ENCODE measurements at regions not wholly inside any gene's neighbourhood (a gene's known extent, or its start where the extent isn't known, plus 50 kb on each side); places are given as distances from the start of the nearest gene placed in this dataset.

DNA sequence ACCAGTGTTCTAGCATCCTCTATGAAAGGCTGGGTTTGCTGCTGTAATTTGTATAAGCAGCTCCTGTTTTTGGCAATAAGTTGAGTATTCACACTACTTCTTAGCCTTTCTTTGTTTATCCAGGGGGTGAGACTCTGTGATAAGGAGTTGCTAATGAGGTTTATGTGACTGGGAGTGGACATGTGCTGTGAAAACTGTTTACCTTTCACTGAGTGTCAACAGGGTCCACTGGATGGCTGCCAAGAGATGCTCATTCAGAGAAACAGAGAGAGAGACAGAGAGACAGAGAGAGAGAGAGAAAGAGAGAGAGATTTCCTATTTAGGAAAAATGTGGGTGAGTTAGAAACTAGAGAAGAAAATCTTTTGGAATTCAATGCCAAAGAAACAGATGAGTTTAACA lies 233.9 kb downstream of the CHIC2 start:
- Histone ChIP-seq H3K27ac (no peak overlapping the region), H3K79me2 (ENCODE audit: insufficient read depth, low read depth) (no peaks in the 10 kb centered on the region), H3K36me3 (ENCODE audit: insufficient read depth) (no peaks in the 10 kb centered on the region), H2AFZ (ENCODE audit: low read depth) (no peak overlapping the region), H3K4me2 (no peak overlapping the region), H4K20me1 (ENCODE audit: insufficient read depth) (no peaks in the 10 kb centered on the region), H3K9ac (no peak overlapping the region), H3K4me3 (IDR thresholded peaks at IDR 0.05; ENCODE audit: insufficient read depth, low read depth, low read length) (no peak overlapping the region), H3K27me3 (ENCODE audit: insufficient read depth, low read depth) (no peaks in the 10 kb centered on the region), H3K4me1 (ENCODE audit: low read depth, poor library complexity, severe bottlenecking) (no peaks in the 10 kb centered on the region)
- TF ChIP-seq, protein P1, sequence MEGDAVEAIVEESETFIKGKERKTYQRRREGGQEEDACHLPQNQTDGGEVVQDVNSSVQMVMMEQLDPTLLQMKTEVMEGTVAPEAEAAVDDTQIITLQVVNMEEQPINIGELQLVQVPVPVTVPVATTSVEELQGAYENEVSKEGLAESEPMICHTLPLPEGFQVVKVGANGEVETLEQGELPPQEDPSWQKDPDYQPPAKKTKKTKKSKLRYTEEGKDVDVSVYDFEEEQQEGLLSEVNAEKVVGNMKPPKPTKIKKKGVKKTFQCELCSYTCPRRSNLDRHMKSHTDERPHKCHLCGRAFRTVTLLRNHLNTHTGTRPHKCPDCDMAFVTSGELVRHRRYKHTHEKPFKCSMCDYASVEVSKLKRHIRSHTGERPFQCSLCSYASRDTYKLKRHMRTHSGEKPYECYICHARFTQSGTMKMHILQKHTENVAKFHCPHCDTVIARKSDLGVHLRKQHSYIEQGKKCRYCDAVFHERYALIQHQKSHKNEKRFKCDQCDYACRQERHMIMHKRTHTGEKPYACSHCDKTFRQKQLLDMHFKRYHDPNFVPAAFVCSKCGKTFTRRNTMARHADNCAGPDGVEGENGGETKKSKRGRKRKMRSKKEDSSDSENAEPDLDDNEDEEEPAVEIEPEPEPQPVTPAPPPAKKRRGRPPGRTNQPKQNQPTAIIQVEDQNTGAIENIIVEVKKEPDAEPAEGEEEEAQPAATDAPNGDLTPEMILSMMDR (conservative IDR thresholded peaks at IDR 0.05; ENCODE audit: low read depth, low read length): no peak

DNA sequence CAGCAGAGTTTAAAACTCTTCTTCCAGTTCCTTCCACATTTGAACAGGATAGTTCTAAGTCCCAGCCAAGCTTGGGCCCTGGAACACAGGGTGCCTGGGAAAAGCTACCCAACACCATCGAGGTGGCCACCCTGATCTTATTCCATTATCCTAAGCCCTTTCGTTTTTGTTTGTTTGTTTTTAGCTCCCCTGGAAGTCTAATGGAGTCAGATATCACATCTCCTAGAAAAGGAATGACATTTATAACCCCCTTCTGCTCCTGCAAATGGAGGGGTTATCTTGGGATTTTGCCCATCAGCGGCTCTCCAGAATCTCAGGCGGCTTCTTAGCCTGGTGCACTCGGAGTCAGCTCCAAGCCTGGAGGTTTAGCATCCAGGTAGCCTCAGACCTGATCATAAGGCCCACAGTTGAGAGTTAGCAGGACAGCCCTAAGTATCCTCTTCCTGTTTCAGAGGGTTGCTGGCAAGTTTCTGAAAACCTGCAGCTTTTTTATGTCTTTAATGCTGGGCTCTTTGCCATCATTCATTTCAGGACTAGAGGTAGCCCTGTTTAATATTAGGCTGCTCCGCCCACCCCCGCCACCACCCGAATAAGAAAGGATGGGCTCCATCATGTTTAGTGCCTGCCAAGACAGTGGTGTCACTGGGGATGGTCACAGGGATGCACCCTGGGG lies 230.0 kb upstream of the LNX1 start:
- Histone ChIP-seq H2AFZ (ENCODE audit: low read depth) (no peak overlapping the region), H3K9ac (no peak overlapping the region), H4K20me1 (ENCODE audit: insufficient read depth) (no peaks in the 10 kb centered on the region), H3K4me2 (no peak overlapping the region), H3K27ac (no peak overlapping the region), H3K4me1 (ENCODE audit: low read depth, poor library complexity, severe bottlenecking) (no peaks in the 10 kb centered on the region), H3K79me2 (ENCODE audit: insufficient read depth, low read depth) (no peaks in the 10 kb centered on the region), H3K27me3 (ENCODE audit: insufficient read depth, low read depth) (no peaks in the 10 kb centered on the region), H3K4me3 (IDR thresholded peaks at IDR 0.05; ENCODE audit: insufficient read depth, low read depth, low read length) (no peak overlapping the region), H3K36me3 (ENCODE audit: insufficient read depth) (no peaks in the 10 kb centered on the region)
- TF ChIP-seq, protein P1 (conservative IDR thresholded peaks at IDR 0.05; ENCODE audit: low read depth, low read length): no peak

DNA sequence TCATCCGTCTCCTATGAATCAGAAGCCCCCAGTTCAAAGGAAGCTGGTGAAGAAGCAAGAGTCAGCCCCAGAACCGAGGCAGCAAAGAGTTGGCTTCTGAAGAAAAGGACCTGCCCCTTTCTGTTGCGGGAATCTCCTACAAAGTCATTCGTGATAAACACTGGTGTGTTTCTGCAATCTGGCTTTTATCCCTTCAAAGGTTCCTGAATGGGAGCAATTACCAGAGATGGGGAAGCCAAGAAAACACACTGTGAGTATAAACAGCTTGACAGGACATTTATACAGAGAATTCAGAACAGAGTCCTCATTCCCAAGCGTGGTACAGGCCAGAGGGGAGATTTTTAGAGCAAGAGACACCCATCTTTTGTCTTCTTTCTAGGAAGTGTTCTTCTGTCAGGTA lies 226.8 kb upstream of the LNX1 start:
- no peak overlapping the region for H3K9ac ChIP-seq
- no peak overlapping the region for H3K27ac ChIP-seq
- no peaks in the 10 kb centered on the region for H3K36me3 ChIP-seq (ENCODE audit: insufficient read depth)
- TF ChIP-seq, protein P1 (conservative IDR thresholded peaks at IDR 0.05; ENCODE audit: low read depth, low read length): no peak
- H3K4me2 ChIP-seq: no peak overlapping the region
- no peaks in the 10 kb centered on the region for H3K4me1 ChIP-seq (ENCODE audit: low read depth, poor library complexity, severe bottlenecking)
- no peak overlapping the region for H3K4me3 ChIP-seq (IDR thresholded peaks at IDR 0.05; ENCODE audit: insufficient read depth, low read depth, low read length)
- no peaks in the 10 kb centered on the region for H4K20me1 ChIP-seq (ENCODE audit: insufficient read depth)
- H3K27me3 ChIP-seq (ENCODE audit: insufficient read depth, low read depth): no peaks in the 10 kb centered on the region
- no peaks in the 10 kb centered on the region for H3K79me2 ChIP-seq (ENCODE audit: insufficient read depth, low read depth)
- H2AFZ ChIP-seq (ENCODE audit: low read depth): no peak overlapping the region

DNA sequence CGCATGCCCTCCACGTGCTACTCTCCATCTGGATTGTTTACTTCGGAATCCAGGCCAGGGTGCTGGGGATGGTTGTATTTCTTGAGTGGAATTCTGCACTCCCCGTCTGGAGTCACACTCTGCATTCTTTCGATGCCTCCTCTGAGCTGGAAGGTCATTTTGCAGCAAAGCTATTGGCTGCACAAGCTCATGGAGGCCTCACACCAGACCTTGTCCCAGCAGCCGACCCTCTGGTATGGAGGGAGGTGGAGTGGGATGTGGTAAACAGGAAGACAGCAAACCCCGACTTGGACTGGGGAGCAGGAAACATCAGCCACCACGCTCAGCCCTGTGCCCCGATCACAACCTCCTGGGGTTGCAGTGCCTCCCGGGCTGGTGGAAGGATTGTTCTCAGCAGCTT lies 225.3 kb upstream of the LNX1 start:
- no peaks in the 10 kb centered on the region for H4K20me1 ChIP-seq (ENCODE audit: insufficient read depth)
- no peak overlapping the region for H3K27ac ChIP-seq
- H3K9ac ChIP-seq: no peak overlapping the region
- H3K4me1 ChIP-seq (ENCODE audit: low read depth, poor library complexity, severe bottlenecking): no peaks in the 10 kb centered on the region
- no peaks in the 10 kb centered on the region for H3K27me3 ChIP-seq (ENCODE audit: insufficient read depth, low read depth)
- H3K4me3 ChIP-seq (IDR thresholded peaks at IDR 0.05; ENCODE audit: insufficient read depth, low read depth, low read length): no peak overlapping the region
- no peak overlapping the region for H2AFZ ChIP-seq (ENCODE audit: low read depth)
- H3K79me2 ChIP-seq (ENCODE audit: insufficient read depth, low read depth): no peaks in the 10 kb centered on the region
- H3K36me3 ChIP-seq (ENCODE audit: insufficient read depth): no peaks in the 10 kb centered on the region
- TF ChIP-seq, protein P1 (conservative IDR thresholded peaks at IDR 0.05; ENCODE audit: low read depth, low read length): no peak
- no peak overlapping the region for H3K4me2 ChIP-seq
